SK-N-MC (cell line): ENCODE measurements at regions not wholly inside any gene's neighbourhood (a gene's known extent, or its start where the extent isn't known, plus 50 kb on each side); places are given as distances from the start of the nearest gene placed in this dataset.

Source experiments
- EZH2 ChIP-seq: fragments of 200-600 bp; sonication (generic); IDR thresholded peaks from one replicate; pipeline ENCODE4 v1.6.1; 2017; ENCODE audit warnings: antibody characterized with exemption
- FOXP2 ChIP-seq: optimal IDR thresholded peaks from 2 replicates; pipeline ENCODE3; 2011; ENCODE audit warnings: mild to moderate bottlenecking, moderate library complexity; ENCODE audit not compliant: insufficient read depth; ENCODE audit errors: extremely low read length, control extremely low read depth
- POLR2AphosphoS5 ChIP-seq: IDR thresholded peaks from 2 replicates; pipeline ENCODE4 v1.6.1; 2012; ENCODE audit warnings: mild to moderate bottlenecking, low read depth, low read length, borderline replicate concordance

- TF ChIP-seq POLR2AphosphoS5 (no peak), EZH2 (no peak), FOXP2 (no peak)
These were observed 359.6 kb upstream of the CCL2 start for GRCh38 chr17:33895491-33895890.
